ENCODE measurements at regions not wholly inside any gene's neighbourhood (a gene's known extent, or its start where the extent isn't known, plus 50 kb on each side); places are given as distances from the start of the nearest gene placed in this dataset.
"Not testable (repeated sequence)": the region's sequence is repeated elsewhere in the genome, so short reads cannot be mapped to it uniquely, and the experiment has no call there.

DNA sequence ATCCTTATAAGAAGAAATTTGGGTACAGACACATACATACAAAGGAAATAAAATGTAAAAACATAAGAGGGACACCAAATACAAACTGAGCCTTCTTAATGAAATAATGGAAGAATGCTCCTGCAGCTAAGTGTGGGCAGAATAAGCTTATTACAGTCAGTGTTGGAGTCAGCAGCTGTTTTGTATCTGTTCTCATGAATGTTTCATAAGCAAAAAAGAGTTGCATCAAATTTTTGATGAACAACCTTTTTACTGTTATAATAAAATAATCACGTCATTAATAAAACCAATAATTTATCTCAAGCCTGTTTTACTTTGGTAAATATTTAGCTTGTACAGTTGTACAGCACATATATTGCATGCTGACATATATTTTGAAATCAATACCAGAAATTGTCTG, 545.6 kb downstream of the LRRC70 start:
- DNase-seq (ENCODE audit: low read depth in 3 of 3), result no peak

DNA sequence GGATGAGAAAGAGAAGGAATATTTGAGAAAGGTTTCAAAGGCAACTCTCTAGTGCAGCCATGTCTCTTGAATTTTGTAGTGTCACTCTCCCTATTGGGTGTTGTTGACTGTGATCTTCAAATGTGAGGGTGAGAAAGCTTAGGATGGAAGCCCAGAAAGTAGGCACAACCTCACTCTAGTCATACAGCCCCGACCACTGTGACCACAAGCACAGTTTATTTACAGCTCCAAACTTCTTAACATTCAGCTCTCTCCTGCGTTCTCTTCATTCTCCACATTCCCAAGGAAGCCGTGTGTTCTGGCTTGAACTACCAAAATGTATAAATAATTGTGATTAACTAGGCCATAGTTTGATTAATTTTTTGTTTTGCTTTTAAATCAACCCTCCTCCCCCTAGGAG, 542.9 kb downstream of the LRRC70 start:
- DNase-seq (ENCODE audit: low read depth in 3 of 3), result no peak

DNA sequence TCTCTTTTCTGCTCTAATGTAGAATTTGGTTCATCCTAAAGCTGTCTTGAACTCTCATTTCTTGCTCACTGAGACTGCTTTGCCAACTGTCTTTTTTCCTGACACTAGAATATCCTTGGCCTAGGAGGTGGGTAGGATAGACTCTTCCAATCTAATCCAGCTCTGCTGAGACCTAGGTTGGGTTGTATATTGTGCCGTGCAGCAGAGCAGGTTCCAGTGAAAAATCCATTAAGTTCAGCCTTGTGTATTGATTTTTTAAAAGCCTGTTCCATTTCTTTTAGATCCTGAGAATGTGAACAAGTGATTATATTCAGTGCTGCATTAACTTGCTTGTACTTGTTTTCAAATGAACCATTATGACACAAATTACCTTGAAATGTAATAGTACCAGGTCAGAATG, 539.6 kb downstream of the LRRC70 start:
- DNase-seq (ENCODE audit: low read depth in 3 of 3), result no peak

DNA sequence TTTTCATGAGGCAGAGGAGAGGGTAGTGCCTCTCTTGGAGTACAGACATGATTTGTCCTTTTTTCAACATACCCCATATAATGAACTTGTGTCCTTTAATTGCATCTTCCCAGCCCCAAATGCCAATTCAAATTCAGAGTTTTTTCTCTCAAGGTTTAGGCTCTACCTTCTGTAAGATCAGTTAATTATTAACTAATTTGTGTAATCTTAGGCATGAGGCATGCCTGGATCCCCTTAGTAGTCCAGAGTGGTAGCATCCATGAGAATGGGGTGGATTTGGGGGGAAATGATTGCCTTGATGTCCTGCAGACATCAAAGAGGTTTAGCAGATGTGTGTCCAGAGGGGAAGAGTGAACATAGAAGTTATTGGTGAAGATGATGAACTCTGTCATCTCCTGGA, 533.3 kb downstream of the LRRC70 start:
- DNase-seq (ENCODE audit: low read depth in 3 of 3), result no peak

DNA sequence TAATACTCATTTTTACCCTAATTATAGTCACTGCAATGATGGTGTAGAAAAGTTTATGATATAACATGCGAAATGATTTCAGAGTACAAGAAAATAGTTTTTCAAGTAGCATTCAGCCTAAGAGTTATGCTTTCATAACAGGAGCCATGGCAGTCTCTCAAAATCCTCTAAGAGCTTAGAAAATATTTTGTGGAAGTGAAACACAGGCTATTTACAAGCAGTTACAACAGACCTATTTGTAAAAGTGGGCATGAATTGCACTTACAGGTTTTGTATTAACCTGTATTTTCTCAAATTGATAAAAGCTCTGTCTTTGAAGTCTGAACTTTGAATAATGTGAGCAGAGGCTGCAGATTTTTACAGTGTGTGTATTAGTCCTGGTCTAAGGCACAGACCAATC, 523.3 kb downstream of the LRRC70 start:
- DNase-seq (ENCODE audit: low read depth in 3 of 3), result no peak

DNA sequence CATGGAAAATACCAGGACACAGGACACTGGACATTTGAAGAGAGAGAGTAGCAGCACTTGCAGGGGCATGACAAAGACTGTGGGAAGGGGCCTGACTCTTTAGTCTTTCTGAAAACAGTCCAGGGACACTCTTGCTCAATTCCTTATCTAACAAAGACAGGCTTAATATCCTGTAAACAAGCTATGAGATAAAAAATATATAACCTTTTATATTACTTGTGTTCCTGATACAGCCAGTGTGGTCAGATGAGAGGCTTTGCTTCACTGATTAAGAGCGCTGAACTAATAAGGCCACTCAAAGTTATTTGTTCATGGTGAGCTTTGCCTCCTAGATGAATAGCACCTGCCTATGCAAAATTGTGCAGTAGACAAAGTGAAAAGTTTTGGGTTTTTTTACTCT, 518.7 kb downstream of the LRRC70 start:
- DNase-seq (ENCODE audit: low read depth in 3 of 3), result no peak

DNA sequence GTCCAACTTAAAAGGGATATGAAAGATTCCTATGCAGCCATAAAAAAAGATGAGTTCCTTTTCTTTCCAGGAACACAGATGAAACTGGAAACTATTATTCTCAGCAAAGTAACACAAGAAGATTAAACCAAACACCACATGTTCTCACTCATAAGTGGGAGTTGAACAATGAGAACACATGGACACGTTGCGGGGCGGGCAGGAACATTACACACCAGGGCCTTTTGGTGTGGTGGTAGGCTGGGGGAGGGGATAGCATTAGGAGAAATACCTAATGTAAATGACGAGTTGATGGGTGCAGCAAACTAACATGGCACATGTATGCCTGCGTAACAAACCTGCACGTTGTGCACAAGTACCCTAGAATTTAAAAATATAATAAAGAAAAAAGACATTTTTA, 516.1 kb downstream of the LRRC70 start:
- no peak for DNase-seq (ENCODE audit: low read depth in 3 of 3)

DNA sequence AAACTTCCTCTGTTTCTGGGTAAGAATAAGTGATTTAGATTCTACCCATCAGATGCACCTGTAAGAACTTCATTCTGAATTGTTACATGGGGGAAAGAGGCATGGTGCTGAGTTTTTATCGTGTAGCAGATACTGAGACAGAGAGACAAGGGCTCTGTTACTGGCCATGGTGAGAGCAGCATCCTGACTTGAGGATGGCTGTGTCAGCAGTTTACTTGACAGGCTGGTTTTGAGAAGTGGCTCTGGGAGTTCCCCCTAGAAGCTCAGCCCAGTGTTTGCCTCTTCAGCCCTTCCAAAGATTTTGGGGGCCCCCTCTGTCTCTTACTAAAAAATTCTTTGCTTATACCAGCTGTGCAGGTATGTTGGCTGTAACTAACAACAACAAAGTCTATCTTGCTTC, 510.5 kb downstream of the LRRC70 start:
- no peak for DNase-seq (ENCODE audit: low read depth in 3 of 3)

DNA sequence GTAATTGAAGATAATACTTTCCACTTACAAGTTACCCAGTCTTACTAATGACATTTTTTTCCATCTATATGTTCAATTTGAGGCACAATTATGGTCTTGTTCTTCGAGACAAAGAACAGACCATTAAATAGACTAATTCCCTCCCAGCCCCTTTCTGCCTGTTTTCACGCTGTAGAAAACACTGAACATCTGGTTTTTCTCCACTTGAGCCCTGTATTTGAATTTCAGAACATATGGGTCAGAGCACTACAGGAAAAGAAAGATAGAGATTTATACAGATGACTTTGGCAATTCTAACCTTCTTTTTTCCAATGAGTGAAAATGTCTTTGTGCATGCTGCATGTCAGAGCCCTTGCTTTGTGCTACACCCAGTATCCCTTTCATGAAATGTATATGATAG, 506.9 kb downstream of the LRRC70 start:
- no peak for DNase-seq (ENCODE audit: low read depth in 3 of 3)

DNA sequence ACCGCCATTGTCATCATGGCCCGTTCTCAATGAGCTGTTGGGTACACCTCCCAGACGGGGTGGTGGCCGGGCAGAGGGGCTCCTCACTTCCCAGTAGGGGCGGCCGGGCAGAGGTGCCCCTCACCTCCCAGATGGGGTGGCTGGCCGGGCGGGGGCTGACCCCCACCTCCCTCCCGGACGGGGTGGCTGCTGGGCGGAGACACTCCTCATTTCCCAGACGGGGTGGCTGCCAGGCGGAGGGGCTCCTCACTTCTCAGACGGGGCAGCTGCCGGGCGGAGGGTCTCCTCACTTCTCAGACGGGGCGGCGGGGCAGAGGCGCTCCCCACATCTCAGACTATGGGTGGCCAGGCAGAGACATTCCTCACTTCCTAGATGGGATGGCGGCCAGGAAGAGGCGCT, 505.1 kb downstream of the LRRC70 start:
- DNase-seq (ENCODE audit: low read depth in 3 of 3), result not testable (repeated sequence)

DNA sequence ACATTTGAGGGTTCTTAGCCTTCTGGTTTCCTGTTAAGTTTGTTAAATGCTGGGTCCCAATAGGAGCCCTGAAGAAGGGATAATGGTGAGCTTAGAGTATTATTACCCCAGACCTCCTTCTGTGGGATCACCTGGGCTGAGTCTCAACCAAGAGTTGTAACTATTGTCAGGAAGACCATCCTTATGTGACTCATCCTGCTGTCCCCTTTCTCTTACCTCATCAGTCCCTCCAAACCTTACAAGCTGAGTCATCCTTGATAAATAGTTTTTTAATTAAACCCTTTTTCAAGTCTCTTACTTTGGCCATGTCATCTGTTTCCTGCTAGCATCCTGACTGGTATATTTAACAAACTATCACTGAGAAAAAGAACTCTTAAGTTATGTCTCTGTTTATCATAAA, 502.8 kb downstream of the LRRC70 start:
- DNase-seq (ENCODE audit: low read depth in 3 of 3), result no peak

DNA sequence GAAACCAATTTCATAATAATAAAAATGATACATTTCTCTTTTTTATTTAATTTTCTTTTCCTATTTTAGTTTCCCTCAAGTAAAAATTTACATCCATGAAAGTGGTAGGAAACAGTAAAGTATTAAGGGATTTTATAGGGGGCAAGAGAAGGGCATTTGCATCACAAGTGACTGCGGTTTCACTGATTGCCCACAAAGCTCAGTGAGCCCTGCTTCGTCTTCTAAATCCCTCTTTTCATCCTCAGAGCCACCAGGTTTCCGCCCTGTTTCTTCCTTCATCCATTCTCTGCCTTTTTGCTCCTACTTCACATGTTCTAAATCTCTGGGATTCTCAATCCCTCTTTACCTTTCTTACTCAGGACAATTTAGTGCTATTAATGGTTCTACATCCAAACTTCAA, 491.4 kb downstream of the LRRC70 start:
- no peak for DNase-seq (ENCODE audit: low read depth in 3 of 3)

DNA sequence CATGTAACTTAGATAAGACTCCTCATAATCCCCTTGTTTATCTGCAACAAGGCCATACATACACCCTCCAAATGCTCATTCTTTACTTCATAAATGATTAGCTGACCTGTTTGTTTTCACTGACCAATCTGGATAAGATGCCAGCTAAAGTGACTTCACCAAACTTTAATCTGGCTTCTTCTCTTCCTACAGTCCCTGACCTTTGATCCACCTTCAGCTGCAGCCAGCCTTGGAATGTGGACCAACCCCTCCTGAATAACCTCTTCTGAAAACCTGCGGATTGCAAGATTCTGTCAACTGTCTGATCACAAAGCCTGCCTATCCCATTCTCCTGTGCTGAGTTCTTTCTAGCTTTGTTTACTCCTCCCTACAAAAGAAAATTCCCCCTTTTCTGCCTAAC, 476.8 kb downstream of the LRRC70 start:
- DNase-seq (ENCODE audit: low read depth in 3 of 3), result no peak

DNA sequence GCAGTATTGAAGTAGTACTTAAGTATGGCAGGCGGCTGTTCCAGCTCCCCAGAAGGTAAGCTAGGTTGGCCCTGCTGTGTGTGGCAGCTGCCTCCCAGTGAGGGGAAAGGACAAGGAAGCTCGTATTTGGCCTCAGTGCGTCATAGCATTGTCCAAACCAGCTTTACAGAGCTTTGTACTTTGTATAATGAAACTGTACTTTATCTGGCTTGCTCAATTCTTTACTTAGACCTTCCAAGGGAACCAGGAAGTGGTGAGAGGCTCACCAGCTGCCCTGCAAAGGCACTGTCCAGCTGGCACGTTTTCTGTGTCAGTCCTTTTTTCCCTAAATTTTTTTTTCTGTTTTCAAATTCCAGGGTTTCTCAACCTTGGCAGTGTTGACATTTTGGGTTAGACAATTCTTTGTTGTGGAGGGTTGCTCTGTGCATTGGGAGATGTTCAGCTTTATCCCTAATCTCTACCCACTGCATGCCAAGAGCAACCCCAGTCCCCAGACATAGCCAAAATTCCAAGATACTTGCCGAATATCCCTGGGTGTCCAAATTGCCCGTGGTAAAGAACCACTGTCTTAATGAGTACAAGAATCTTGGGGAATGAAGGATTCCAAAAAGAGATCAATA, 474.5 kb downstream of the LRRC70 start:
- no peak for DNase-seq (ENCODE audit: low read depth in 3 of 3)

DNA sequence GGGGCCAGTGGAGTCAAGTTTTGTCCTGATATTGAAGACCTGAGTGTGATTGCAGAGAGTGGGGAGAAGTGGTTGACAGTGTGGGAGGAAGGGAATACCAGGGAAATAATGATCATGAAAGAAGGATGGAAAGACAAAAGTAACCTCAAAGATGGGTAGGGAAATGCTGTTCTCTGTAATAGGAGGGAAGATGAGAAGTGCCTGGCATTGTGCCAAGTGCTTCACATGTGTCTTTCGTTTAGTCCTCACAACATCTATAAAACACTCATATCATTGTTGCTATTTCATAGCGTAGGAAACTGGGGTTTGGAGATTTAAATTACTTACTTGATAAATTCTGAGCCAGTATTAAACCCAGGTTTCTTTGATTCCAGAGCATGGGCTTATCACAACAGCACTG, 472.3 kb downstream of the LRRC70 start:
- no peak for DNase-seq (ENCODE audit: low read depth in 3 of 3)

DNA sequence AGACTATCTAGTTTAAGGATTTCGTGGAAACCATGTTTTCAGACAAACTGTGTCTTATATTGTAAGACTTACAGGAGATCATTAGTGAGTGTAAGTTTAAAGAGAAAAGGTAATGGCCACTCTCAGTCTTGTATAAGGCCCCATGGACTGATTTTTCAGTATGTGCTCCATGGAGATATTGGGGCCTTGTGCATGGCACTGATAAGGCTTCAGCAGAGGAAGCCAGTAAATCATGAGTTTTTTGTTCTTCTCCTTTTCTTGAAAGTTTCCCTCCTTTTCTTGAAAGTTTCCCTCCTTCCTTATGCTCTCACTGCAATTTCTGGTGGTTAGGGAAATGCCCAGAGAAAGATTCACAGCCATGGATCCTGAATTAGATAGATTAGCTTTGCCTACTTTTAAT, 471.3 kb downstream of the LRRC70 start:
- DNase-seq (ENCODE audit: low read depth in 3 of 3), result no peak

DNA sequence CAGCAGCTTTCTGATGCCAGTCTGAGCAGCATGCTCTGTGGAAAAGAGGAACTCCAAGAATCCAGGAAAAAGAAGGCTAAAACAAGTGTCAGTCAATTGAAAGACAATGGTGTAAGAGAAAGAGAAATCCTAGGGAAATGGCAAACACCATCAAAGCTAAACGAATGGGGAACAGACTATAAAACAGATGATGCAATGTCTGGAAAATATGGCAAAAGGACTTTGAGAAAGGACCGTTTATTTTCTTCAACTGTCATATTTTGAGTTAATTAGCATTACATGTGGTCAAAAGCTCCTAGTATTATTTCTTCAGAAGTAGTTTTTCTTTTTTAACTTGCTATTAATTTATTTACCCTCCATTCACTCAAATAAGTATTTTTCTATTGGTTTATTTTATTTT, 465.2 kb downstream of the LRRC70 start:
- DNase-seq (ENCODE audit: low read depth in 3 of 3), result no peak

DNA sequence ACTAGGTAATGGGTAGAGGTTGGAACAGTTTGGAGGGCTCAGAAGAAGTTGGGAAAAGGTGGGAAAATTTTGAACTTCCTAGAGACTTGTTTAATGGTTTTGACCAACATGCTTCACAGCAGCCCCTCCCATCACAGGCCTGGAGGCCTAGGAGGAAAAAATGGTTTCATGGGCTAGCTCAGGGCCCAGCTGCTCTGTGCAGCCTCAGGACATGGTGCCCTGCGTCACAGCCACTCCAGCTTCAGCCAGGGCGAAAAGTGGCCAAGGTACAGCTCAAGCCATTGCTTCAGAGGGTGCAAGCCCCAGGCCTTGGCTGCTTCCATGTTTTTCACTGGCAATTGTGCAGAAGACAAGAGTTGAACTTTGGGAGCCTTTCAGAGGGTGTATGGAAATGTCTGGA, 453.7 kb downstream of the LRRC70 start:
- DNase-seq (ENCODE audit: low read depth in 3 of 3), result no peak

DNA sequence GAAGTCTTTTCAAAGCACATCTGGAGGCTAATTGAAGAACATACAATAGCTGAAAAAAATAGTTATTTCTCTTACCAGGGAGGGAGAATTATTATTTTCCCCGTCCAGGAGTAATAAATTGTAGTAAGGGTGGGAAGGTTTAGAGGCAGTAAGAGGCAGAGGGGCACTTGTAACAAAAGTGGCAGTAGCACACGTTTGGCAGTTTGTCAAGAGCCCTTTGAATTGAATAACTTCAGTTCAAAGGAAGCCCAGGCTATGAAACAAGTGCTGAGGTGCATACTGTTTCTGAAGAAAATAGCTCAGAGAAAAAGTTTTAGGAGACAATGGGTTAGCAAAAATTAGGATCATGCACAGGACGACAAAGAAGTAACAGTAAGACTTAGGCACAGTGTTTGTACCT, 451.3 kb downstream of the LRRC70 start:
- no peak for DNase-seq (ENCODE audit: low read depth in 3 of 3)

DNA sequence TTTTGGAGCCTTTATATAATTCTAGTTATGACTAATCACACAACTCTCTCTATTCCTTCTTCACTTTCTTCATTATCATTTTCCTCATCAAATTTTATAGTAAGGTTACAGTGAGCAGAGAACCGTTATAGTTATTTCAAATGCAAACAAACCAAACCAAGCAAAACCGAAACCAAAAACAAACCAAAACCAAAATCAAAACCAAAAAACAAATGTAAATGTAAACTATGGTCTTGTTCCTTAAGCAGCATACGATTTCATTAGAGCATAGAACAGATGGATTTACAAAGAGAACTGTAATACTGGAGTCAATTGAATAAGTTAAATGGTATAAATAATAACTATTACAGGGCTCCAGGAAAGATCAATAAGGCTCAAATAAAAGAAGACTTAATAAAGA, 447.1 kb downstream of the LRRC70 start:
- no peak for DNase-seq (ENCODE audit: low read depth in 3 of 3)

DNA sequence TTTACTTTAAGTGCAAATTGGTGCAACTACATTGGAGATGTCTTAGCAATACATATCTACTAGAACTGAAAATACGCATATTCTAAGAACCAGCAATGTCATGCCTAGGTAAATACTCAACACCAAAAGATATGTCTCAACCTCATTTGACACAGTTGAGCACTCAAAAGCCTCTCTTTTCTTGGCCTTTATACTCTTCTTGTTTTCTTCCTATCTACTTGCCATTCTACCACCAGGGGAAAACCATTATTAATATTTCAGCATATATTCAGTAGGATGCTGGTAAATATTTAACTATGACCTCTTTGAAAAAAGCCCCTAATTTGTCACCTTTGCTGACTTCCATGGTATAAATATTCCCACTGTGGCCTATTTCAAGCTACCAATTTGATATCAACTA, 443.8 kb downstream of the LRRC70 start:
- DNase-seq (ENCODE audit: low read depth in 3 of 3), result no peak

DNA sequence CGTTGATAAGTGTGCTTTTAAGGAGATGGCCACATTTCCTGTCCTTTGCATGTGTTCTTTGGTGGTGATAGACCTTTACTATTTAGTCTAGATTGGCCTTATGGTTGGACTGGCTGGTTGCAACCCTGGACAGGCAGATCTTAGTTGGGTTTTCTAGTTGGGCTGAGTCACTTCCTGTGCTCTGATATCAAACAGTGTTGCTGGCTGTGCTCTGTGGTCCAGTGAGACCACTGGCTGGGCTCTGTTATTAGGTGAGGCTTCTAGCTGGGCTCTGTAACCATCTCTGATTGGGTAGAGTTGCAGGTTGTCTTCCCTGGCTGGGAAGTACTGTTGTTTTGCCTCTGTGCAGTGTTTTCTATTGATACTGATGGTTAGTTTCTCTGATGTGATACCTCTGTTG, 432.5 kb downstream of the LRRC70 start:
- no peak for DNase-seq (ENCODE audit: low read depth in 3 of 3)

DNA sequence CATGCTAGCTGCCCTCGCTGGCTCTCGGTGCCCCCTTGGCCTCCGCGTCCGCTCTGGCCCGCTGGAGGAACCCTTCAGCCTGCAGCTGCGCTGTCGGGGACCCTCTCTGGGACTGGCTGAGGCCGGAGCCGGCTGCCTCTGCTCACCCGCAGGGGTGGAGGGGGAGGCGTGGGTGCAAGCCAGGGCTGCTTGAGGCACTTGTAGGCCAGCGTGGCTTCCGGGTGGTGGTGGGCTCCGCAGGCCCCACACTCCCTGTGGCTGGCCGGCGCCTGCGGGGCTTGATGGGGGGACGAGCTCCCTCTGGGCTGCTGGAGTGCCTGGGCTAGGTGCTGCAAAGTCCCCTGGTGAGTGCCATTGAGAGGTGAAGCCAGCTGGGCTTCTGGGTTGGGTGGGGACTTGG, 429.6 kb downstream of the LRRC70 start:
- no peak for DNase-seq (ENCODE audit: low read depth in 3 of 3)

DNA sequence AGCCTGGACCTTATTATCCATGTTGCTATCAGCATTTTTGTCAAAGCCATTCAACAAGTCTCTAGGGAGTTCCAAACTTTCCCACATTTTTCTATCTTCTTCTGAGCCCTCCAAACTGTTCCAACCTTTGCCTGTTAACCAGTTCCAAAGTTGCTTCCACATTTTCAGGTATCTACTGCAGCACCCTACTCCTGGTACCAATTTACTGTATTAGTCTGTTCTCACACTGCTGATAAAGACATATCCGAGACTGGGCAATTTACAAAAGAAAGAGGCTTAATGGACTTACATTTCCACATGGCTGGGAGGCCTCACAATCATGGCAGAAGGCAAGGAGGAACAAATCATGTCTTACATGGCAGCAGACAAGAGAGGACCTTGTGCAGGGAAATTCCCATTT, 416.2 kb downstream of the LRRC70 start:
- not testable (repeated sequence) for DNase-seq (ENCODE audit: low read depth in 3 of 3)

DNA sequence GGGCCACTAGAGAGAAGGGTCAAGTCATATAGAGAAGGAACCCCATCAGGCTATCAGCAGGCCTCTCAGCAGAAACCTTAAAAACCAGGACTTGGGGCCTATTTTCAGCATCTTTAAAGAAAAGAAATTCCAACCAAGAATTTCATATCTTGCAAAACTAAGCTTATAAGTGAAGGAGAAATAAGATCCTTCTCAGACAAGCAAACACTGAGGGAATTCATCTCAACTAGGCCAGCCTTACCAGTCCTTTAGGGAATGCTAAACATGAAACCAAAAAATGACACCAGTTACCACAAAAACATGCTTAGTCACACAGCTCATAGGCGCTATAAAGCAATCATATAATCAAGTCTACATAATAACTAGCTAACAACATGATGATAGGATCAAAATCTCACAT, 407.1 kb downstream of the LRRC70 start:
- DNase-seq (ENCODE audit: low read depth in 3 of 3), result no peak
